Natural killer cell (primary cell): ENCODE measurements at regions not wholly inside any gene's neighbourhood (a gene's known extent, or its start where the extent isn't known, plus 50 kb on each side); places are given as distances from the start of the nearest gene placed in this dataset.

ENCODE experiments used
- ATAC-seq, 3 donors: fragments of 150-1000 bp in 2 of 3; fragments of 200-7000 bp in 1 of 3; cut with Tn5 transposase; 1 replicate in 1 of 3; 2 replicates in 2 of 3; pipeline ENCODE4 v1.10.0; 2021; ENCODE audit warnings: mild to moderate bottlenecking in 2 of 3, moderate library complexity in 2 of 3
- DNase-seq, 2 donors: peaks; one replicate each; pipeline versions ENCODE4 v3.0.0 to v3.0.0-alpha.2; 2013 to 2021; ENCODE audit warnings: mixed read lengths in 1 of 2
- H3K27ac ChIP-seq: one replicate; pipeline ENCODE4 v1.5.1; 2013; ENCODE audit warnings: mild to moderate bottlenecking, low read length
- H3K27me3 ChIP-seq: one replicate; pipeline ENCODE4 v1.6.1; 2013; ENCODE audit warnings: low read length; ENCODE audit not compliant: control insufficient read depth, insufficient read depth
- H3K36me3 ChIP-seq: one replicate; pipeline ENCODE4 v1.6.1; 2013; ENCODE audit warnings: low read length; ENCODE audit not compliant: control insufficient read depth, insufficient read depth
- H3K4me1 ChIP-seq: one replicate; pipeline ENCODE4 v1.6.1; 2013; ENCODE audit warnings: low read length; ENCODE audit not compliant: control insufficient read depth, insufficient read depth
- H3K4me3 ChIP-seq: one replicate; pipeline ENCODE4 v1.5.1; 2013; ENCODE audit warnings: low read length
- H3K9me3 ChIP-seq: one replicate; pipeline ENCODE4 v1.6.1; 2013; ENCODE audit warnings: low read length; ENCODE audit not compliant: control insufficient read depth, insufficient read depth
- H3K27ac Mint-ChIP-seq, 2 donors: one replicate each; pipeline ENCODE4 v1.8.0; 2022; ENCODE audit warnings: mild to moderate bottlenecking in 2 of 2, mixed read lengths in 2 of 2, moderate library complexity in 1 of 2
- H3K27me3 Mint-ChIP-seq, 2 donors: one replicate each; pipeline ENCODE4 v1.8.0; 2022; ENCODE audit warnings: low read depth in 2 of 2, mixed read lengths in 2 of 2
- H3K36me3 Mint-ChIP-seq: one replicate; pipeline ENCODE4 v1.8.0; 2022; ENCODE audit warnings: mixed read lengths
- H3K4me1 Mint-ChIP-seq, 2 donors: one replicate each; pipeline ENCODE4 v1.8.0; 2022; ENCODE audit warnings: mixed read lengths in 2 of 2
- H3K4me3 Mint-ChIP-seq: one replicate; pipeline ENCODE4 v1.8.0; 2022; ENCODE audit warnings: mild to moderate bottlenecking, moderate library complexity, mixed read lengths
- H3K9me3 Mint-ChIP-seq, 2 donors: one replicate each; pipeline ENCODE4 v1.8.0; 2022; ENCODE audit warnings: mixed read lengths in 2 of 2
- WGBS: methylation state at CpG from one replicate; pipeline ENCODE4 v1.1.7; 2013; ENCODE audit warnings: missing lambda C conversion rate; ENCODE audit not compliant: insufficient coverage; 5-methylcytosine and 5-hydroxymethylcytosine counted together
- intact Hi-C: fragments of 100-400 bp; cut with micrococcal nuclease; formaldehyde crosslinking; loops from one replicate; pipeline ENCODE4 v1.14.2; 2022
- TF ChIP-seq, protein P1 (sequence below): fragments of 200-600 bp; IDR thresholded peaks from one replicate; pipeline ENCODE4 v1.8.0; 2022; ENCODE audit warnings: antibody characterized with exemption

- no peaks in the 10 kb centered on the region for H3K4me1 Mint-ChIP-seq
- peaks cover 14 to 40% of the 10 kb centered on the region in 2 donors for H3K27me3 Mint-ChIP-seq
- peaks cover 0 to 2% of the 10 kb centered on the region in 2 donors for H3K9me3 Mint-ChIP-seq
- peaks cover 10% of the 10 kb centered on the region for H3K4me1 ChIP-seq
- H3K27me3 ChIP-seq = peaks cover 14% of the 10 kb centered on the region
- no peak overlapping the region for H3K4me3 Mint-ChIP-seq
- no peak overlapping the region for H3K27ac ChIP-seq
- H3K36me3 ChIP-seq = no peaks in the 10 kb centered on the region
- TF ChIP-seq, protein P1, sequence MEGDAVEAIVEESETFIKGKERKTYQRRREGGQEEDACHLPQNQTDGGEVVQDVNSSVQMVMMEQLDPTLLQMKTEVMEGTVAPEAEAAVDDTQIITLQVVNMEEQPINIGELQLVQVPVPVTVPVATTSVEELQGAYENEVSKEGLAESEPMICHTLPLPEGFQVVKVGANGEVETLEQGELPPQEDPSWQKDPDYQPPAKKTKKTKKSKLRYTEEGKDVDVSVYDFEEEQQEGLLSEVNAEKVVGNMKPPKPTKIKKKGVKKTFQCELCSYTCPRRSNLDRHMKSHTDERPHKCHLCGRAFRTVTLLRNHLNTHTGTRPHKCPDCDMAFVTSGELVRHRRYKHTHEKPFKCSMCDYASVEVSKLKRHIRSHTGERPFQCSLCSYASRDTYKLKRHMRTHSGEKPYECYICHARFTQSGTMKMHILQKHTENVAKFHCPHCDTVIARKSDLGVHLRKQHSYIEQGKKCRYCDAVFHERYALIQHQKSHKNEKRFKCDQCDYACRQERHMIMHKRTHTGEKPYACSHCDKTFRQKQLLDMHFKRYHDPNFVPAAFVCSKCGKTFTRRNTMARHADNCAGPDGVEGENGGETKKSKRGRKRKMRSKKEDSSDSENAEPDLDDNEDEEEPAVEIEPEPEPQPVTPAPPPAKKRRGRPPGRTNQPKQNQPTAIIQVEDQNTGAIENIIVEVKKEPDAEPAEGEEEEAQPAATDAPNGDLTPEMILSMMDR = no peak
- DNase-seq (no peak), ATAC-seq (no peak)
- intact Hi-C loops = no loop called here
- 88% methylated on average over 4 of the region's 4 CpGs for WGBS
- H3K36me3 Mint-ChIP-seq = no peaks in the 10 kb centered on the region
- H3K4me3 ChIP-seq = no peak overlapping the region
- H3K9me3 ChIP-seq = no peaks in the 10 kb centered on the region
- no peak overlapping the region for H3K27ac Mint-ChIP-seq
These were observed 109.0 kb downstream of the UCHL1 start for GRCh38 chr4:41365681-41366080.

DNA sequence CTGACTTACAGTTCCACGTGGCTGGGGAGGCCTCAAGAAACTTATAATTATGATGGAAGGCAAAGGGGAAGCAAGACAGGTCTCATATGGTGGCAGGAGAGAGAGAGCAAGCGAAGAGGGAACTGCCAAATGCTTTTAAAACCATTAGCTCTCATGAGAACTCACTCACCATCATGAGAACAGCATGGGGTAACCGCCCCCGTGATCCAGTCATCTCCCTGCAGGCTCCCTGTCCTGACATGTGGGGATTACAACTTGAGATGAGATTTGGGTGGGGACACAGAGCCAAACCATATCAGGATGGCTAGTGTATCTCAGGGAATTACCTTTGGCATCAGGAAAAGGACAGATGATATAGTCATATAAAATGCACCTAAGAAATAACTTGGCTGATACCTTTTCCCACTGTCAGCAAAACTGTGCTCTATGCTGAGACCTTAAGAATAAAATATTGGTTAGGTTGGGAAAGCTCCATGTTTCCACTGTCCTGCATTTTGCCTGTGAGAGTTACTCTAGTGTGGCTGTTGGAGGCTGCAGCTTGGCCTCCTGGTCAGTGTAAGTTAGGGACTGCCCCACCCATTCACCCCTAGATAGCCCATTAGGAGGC, 110.3 kb downstream of the UCHL1 start:
- peaks cover 7 to 32% of the 10 kb centered on the region in 2 donors for H3K27me3 Mint-ChIP-seq
- peaks cover 0 to 2% of the 10 kb centered on the region in 2 donors for H3K9me3 Mint-ChIP-seq
- intact Hi-C loops = no loop called here

DNA sequence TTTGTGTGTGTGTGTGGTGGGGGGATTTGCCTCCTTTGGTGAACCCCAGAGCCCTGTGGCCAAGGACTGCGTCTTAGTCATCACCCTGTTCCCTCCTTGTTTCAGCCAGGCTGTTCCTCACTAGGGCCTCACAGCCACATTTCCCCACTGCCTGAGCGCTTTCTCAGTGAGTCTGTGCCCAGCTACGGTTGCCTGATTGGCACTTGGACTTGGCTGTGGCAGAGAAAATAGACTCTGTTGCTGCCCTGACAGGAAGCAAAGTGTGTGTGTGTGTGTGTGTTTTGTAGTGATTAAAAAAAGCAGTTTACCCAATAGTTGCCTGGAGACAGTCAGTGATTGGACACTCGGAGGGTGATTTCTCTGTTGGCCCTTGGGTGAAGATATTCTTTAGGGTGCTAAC, 113.0 kb downstream of the UCHL1 start:
- H3K4me1 Mint-ChIP-seq = no peaks in the 10 kb centered on the region
- ATAC-seq = no peak
- no peaks in the 10 kb centered on the region for H3K27me3 ChIP-seq
- no peak overlapping the region for H3K27ac Mint-ChIP-seq
- H3K4me3 ChIP-seq = no peak overlapping the region
- TF ChIP-seq, protein P1 = no peak
- WGBS = 3% methylated on average over 4 of the region's 4 CpGs
- H3K27ac ChIP-seq = no peak overlapping the region
- no peaks in the 10 kb centered on the region for H3K9me3 ChIP-seq
- no peaks in the 10 kb centered on the region for H3K4me1 ChIP-seq
- H3K9me3 Mint-ChIP-seq = peaks cover 2 to 4% of the 10 kb centered on the region in 2 donors
- peaks cover 0 to 13% of the 10 kb centered on the region in 2 donors for H3K27me3 Mint-ChIP-seq
- no peaks in the 10 kb centered on the region for H3K36me3 Mint-ChIP-seq
- intact Hi-C loops = no loop called here
- DNase-seq = no peak
- H3K4me3 Mint-ChIP-seq = no peak overlapping the region
- no peaks in the 10 kb centered on the region for H3K36me3 ChIP-seq

More for the DNA sequence above, 110.3 kb downstream of the UCHL1 start:
- H3K4me3 Mint-ChIP-seq = no peak overlapping the region
- Histone ChIP-seq H3K36me3 (no peaks in the 10 kb centered on the region), H3K27ac (no peak overlapping the region), H3K4me1 (no peaks in the 10 kb centered on the region), H3K9me3 (no peaks in the 10 kb centered on the region), H3K4me3 (no peak overlapping the region), H3K27me3 (peaks cover 2% of the 10 kb centered on the region)
- no peaks in the 10 kb centered on the region for H3K36me3 Mint-ChIP-seq
- ATAC-seq = no peak
- WGBS = 18% methylated on average over 1 of the region's 4 CpGs
- TF ChIP-seq, protein P1 = no peak
- H3K27ac Mint-ChIP-seq = no peak overlapping the region
- no peak for DNase-seq
- no peaks in the 10 kb centered on the region for H3K4me1 Mint-ChIP-seq

GRCh38 chr4:41373221-41373620, 116.5 kb downstream of the UCHL1 start:
- Mint-ChIP-seq H3K27me3 (no peaks in the 10 kb centered on the region), H3K4me3 (no peak overlapping the region), H3K9me3 (peaks cover 2 to 4% of the 10 kb centered on the region in 2 donors), H3K36me3 (no peaks in the 10 kb centered on the region), H3K27ac (no peak overlapping the region), H3K4me1 (no peaks in the 10 kb centered on the region)
- H3K36me3 ChIP-seq = no peaks in the 10 kb centered on the region
- H3K27me3 ChIP-seq = no peaks in the 10 kb centered on the region
- DNase-seq (no peak), ATAC-seq (no peak)
- TF ChIP-seq, protein P1 = no peak
- no peaks in the 10 kb centered on the region for H3K9me3 ChIP-seq
- no peak overlapping the region for H3K4me3 ChIP-seq
- intact Hi-C loops = no loop called here
- H3K27ac ChIP-seq = no peak overlapping the region
- H3K4me1 ChIP-seq = no peaks in the 10 kb centered on the region
- 52% methylated on average over 3 of the region's 3 CpGs for WGBS
